Epidermal melanocyte (primary cell): ENCODE measurements at regions not wholly inside any gene's neighbourhood (a gene's known extent, or its start where the extent isn't known, plus 50 kb on each side); places are given as distances from the start of the nearest gene placed in this dataset.

ENCODE experiments used
- DNase-seq: peaks from one replicate; pipeline ENCODE4 v3.0.0; 2011; ENCODE audit warnings: low spot score; ENCODE audit not compliant: insufficient read length

DNA sequence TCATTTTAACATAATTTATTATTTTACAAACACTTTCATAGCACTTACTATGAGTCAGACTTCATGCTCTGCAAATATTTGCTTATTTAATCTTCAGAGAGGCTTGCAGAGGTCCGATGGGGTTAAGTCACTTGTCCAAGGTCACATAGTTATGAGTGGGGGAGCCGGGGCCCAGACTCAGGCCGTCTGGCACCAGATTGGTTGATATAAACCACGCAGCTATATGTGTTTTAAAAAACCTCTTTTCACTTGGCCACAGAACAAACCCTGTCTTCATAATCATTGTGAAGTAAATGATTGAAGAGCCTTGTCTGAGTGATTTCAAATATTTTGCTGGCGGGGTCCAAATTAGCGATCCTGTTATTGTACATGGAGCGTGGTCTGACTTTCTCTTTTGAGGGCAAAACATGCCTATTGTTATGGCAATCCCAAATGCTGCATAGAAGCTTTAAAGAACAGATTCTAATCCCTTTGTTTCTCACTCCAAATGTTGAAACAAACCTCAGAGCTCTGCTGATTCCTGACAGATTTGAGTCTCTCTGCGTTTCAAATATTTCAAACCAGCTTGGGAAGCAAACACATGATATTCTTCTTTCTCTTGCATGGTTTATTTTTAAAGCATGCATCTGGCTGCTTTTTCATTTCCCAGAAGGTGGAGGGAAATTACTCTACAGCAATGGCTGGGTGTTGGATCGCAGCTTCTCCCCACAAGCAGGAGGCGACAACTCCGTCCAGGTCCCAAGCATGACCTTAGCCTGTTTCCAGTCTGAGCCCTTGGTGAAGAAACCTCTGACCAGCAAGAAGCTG is 142.4 kb downstream of the DDX1 start:
- no peak for DNase-seq

- no peak for DNase-seq
Observed at GRCh38 chr2:15734674-15735483, 143.2 kb downstream of the DDX1 start.

- DNase-seq: no peak
Observed at GRCh38 chr2:15735484-15736326, 144.0 kb downstream of the DDX1 start.

GRCh38 chr2:15736396-15737180 is 144.9 kb downstream of the DDX1 start:
- DNase-seq: no peak

GRCh38 chr2:15737314-15738224 is 145.9 kb downstream of the DDX1 start:
- DNase-seq: no peak

DNA sequence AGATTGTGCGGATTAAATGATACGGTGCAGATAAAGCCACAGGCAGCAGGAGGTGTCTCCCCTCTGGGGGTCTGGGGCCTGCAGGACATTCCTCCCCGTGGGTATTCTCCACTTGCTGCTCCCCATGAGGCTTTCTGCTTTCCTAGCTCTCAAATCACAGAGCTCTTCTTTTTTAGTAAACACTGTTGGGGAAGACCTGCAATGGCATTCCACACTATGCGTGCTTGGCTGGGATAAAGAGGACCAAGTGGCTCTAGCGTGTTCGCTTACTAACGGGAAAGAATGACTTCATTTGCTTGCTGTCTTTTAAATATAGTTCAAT is 146.5 kb downstream of the DDX1 start:
- DNase-seq: no peak

- no peak for DNase-seq
Observed at GRCh38 chr2:15738943-15739342, 147.3 kb downstream of the DDX1 start.

DNA sequence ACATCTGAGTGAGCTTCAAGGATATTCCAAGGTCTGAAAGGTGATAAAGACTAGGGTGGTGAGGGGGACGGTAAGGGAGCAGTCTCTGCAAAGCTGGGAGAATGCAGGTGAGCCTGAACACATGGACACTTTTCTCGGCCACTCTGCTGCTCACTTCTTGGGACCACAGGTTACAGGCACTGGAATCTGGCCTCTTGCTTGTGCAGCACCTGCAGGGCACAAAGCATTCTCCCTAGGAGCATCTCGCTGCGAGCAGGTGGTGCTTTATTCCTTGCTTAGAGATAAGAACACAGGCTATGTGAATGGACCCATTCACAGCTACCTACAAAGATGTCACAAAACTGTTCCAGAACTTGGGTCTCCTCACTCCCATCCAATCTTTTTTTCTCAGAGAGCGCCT is 153.2 kb downstream of the DDX1 start:
- DNase-seq: no peak

- no peak for DNase-seq
Observed at GRCh38 chr2:15745350-15745749, 153.7 kb downstream of the DDX1 start.

DNA sequence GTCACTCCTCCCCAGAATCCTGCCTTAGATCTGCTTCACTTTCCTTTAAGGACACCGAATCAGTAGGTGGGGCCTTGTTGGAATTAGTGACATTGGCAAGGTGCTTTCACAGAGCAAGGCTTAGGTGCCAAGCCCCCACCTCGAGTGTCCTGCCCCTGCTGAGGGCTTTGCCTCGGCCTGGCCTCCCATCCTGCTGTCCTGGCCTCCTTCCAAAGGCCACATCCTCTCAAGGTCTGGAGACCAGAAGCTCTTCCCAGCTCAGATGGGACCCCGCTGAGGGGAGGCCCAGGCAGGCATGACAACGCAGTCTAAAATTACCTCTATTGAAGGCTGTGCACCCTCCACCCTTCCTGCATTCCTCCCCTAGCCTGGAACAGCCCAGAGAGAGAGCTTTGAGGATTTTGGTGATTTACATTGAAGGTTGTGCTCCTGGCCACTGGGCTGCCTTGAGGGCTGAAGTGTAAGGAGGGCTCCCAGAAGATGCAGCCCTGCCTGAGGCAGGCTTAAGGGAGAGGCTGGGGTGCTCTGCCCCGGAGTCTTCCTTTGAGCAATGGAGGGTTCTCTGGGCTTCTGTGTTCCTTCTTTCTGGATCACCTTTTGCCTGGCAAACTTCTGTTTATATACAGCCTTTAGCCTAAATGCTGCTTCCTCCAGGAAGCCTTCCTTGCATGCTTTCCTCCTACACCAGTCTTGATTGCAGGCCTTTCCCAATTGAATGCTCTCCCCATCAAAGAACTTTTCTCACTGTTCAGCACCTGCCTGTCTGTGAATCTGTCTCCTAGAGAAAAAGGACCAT is 154.4 kb downstream of the DDX1 start:
- DNase-seq: no peak

- DNase-seq: no peak
Observed at GRCh38 chr2:15746703-15747550, 155.3 kb downstream of the DDX1 start.

- no peak for DNase-seq
Observed at GRCh38 chr2:15747603-15748471, 156.2 kb downstream of the DDX1 start.

GRCh38 chr2:15748736-15749323 is 157.2 kb downstream of the DDX1 start:
- no peak for DNase-seq

DNA sequence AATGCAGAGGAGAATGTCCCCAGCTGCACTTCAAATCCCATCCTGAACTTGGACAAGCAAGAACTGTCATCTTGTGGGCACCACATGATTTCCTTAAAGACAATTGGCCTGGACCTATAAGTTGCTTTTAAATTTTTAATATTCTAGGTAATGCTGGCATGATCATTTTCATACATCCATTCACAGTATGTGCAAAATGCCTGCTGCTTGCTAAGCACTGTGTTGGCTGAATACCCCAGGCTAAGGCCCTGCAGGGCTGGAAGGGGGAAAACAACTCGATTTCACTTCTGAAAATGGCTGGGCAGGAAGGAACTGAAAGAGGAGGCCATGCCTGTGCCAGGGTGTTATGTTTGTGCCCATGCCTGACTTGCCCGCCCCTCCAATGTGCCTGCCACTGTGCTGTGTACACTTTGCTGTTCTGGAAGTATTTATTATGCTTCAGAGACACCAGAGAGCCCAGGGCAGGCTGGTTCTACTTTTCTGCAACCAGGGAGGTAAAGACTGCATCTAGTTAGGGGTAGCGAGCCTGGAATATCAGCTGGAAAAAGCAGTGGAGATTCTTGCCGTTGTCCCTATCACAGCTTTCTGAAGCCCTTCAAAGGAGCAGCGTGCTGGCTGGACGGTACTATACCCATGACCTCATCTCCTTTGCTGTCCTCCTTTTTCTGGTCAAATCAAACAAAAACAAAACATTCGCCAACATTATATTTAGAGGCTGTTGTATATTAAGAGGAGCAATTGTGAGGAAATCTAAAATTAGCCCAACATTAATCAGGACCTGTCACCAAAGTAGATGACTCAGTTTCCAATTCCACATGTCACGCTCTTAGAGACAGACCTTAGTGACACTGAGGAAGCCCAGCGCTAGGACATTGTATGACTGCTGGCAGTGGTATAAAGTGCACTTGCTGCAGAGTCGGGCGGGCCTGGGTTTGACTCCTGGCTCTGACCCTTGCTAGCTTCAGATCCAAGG is 158.1 kb downstream of the DDX1 start:
- DNase-seq: no peak

- DNase-seq: no peak
Observed at GRCh38 chr2:15750433-15750814, 158.8 kb downstream of the DDX1 start.

GRCh38 chr2:15750822-15751329 is 159.2 kb downstream of the DDX1 start:
- DNase-seq: no peak
